Stomach (tissue), 8 donors: ENCODE measurements at regions not wholly inside any gene's neighbourhood (a gene's known extent, or its start where the extent isn't known, plus 50 kb on each side); places are given as distances from the start of the nearest gene placed in this dataset.
A peak's percentile ranks its signal among the peaks of the same experiment; 100 is the strongest.

Source experiments
- DNase-seq, 2 donors: peaks; one replicate each; pipeline versions ENCODE4 v3.0.0 to v3.0.0-alpha.2; 2013 to 2019
- H3K27ac ChIP-seq, 5 donors: fragments of 200-600 bp in 4 of 5; sonication (generic) in 4 of 5; one replicate each; pipeline ENCODE4 v1.5.1; 2013 to 2019; ENCODE audit warnings: mild to moderate bottlenecking in 1 of 5, moderate library complexity in 1 of 5
- H3K27me3 ChIP-seq, 3 donors: fragments of 200-600 bp; sonication (generic); one replicate each; pipeline ENCODE4 v1.5.1; 2017 to 2019; ENCODE audit warnings: mixed run types in 1 of 3
- H3K36me3 ChIP-seq, 4 donors: fragments of 200-600 bp; sonication (generic); 1 replicate in 3 of 4; 2 replicates in 1 of 4; pipeline ENCODE4 v1.5.1; 2016 to 2019
- H3K4me1 ChIP-seq, 4 donors: fragments of 200-600 bp; sonication (generic); one replicate each; pipeline ENCODE4 v1.5.1; 2016 to 2019
- H3K4me3 ChIP-seq, 4 donors: fragments of 200-600 bp; sonication (generic) in 3 of 4; one replicate each; pipeline ENCODE4 v1.5.1; 2016 to 2019; ENCODE audit warnings: mild to moderate bottlenecking in 1 of 4
- H3K9me3 ChIP-seq, 4 donors: fragments of 200-600 bp; sonication (generic); one replicate each; pipeline ENCODE4 v1.5.1; 2016 to 2019
- EP300 ChIP-seq: sonication (generic); formaldehyde crosslinking; IDR thresholded peaks from one replicate; pipeline ENCODE4 v1.6.1; 2017; ENCODE audit warnings: antibody characterized with exemption
- POLR2A ChIP-seq, 4 donors: fragments of 450-650 bp; IDR thresholded peaks; one replicate each; pipeline ENCODE4 v1.6.1; 2016; ENCODE audit warnings: antibody characterized with exemption in 4 of 4, control low read depth in 2 of 4, mild to moderate bottlenecking in 1 of 4, moderate library complexity in 1 of 4
- POLR2AphosphoS5 ChIP-seq, 3 donors: sonication (generic); formaldehyde crosslinking; IDR thresholded peaks; one replicate each; pipeline ENCODE4 v1.6.1; 2016; ENCODE audit warnings: antibody characterized with exemption in 3 of 3
- WGBS, 5 donors: extraction: QIAGEN DNeasy Blood & Tissue Kit in 3 of 5; methylation state at CpG; one replicate each; pipeline versions ENCODE4 v1.1.5 to v1.1.7; 2013 to 2018; 5-methylcytosine and 5-hydroxymethylcytosine counted together
- intact Hi-C: fragments of 100-400 bp; cut with DNase I; formaldehyde crosslinking; loops from one replicate; pipeline ENCODE4 v1.15.1; 2023; ENCODE audit warnings: low total_unique reads
- TF ChIP-seq, protein P1 (sequence below), 7 experiments: fragments of 450-650 bp in 4 of 7; fragments of 200-600 bp in 3 of 7; sonication (generic) in 3 of 7; IDR thresholded peaks; one replicate each; pipeline ENCODE4 v1.5.1; 2016 to 2019; ENCODE audit warnings: antibody characterized with exemption in 7 of 7, control low read depth in 2 of 7, mild to moderate bottlenecking in 1 of 7
- donor health status: healthy with polysubstance abuse.
- donor health status: Bipolar disorder and iron deficiency.
- donor health status: healthy.

- Histone ChIP-seq H3K9me3 (no peaks in the 10 kb centered on the region), H3K4me3 (no peak overlapping the region), H3K4me1 (no peaks in the 10 kb centered on the region), H3K27ac (no peak overlapping the region), H3K36me3 (no peaks in the 10 kb centered on the region), H3K27me3 (peaks cover 0 to 33% (median 8%) of the 10 kb centered on the region in 3 donors)
- no peak for TF ChIP-seq POLR2A (IDR thresholded peaks at IDR 0.05)
- TF ChIP-seq POLR2AphosphoS5 (IDR thresholded peaks at IDR 0.05), result no peak
- no peak for TF ChIP-seq EP300
- TF ChIP-seq, protein P1, sequence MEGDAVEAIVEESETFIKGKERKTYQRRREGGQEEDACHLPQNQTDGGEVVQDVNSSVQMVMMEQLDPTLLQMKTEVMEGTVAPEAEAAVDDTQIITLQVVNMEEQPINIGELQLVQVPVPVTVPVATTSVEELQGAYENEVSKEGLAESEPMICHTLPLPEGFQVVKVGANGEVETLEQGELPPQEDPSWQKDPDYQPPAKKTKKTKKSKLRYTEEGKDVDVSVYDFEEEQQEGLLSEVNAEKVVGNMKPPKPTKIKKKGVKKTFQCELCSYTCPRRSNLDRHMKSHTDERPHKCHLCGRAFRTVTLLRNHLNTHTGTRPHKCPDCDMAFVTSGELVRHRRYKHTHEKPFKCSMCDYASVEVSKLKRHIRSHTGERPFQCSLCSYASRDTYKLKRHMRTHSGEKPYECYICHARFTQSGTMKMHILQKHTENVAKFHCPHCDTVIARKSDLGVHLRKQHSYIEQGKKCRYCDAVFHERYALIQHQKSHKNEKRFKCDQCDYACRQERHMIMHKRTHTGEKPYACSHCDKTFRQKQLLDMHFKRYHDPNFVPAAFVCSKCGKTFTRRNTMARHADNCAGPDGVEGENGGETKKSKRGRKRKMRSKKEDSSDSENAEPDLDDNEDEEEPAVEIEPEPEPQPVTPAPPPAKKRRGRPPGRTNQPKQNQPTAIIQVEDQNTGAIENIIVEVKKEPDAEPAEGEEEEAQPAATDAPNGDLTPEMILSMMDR (IDR thresholded peaks at IDR 0.05), result no peak
- no peak for DNase-seq
- 60 to 82% (median 66%) methylated on average over 7 of the region's 7 CpGs for WGBS, 5 donors
- intact Hi-C loops, result no loop called here
Measured at GRCh38 chr6:44629636-44630035, 242.1 kb downstream of the CDC5L start.

GRCh38 chr6:44630125-44631028 lies 242.9 kb downstream of the CDC5L start:
- intact Hi-C loops, result no loop called here
- Histone ChIP-seq H3K27ac (no peak overlapping the region), H3K4me3 (no peak overlapping the region), H3K36me3 (no peaks in the 10 kb centered on the region), H3K9me3 (no peaks in the 10 kb centered on the region), H3K4me1 (no peaks in the 10 kb centered on the region), H3K27me3 (peaks cover 0 to 33% (median 8%) of the 10 kb centered on the region in 3 donors)
- TF ChIP-seq, protein P1 (IDR thresholded peaks at IDR 0.05), result peak in 2 of 7 experiments; percentile 15 to 18
- no peak for TF ChIP-seq POLR2A (IDR thresholded peaks at IDR 0.05)
- 19 to 28% (median 24%) methylated on average over 9 to 10 of the region's 10 CpGs for WGBS, 5 donors
- peak; percentile 28 to 68 for DNase-seq

DNA sequence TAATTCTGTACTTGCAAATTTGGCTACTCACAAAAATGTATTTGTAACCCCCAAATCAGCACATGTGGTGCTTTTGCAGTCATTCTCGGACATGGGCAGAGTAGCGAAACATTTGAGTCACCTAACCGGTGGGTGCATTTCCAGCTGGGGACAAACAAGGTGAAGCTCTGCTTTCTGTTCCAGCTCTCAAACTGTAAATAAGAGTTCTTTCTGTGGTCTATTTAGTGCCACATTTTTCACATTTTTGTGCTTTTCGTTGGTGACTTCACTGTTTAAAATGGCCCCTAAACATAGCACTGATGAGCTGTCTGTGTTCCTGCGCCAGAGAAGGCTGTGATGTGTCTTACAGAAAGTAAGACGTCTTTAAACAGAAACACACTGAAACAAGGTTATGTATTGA lies 244.5 kb downstream of the CDC5L start:
- intact Hi-C loops, result no loop called here

GRCh38 chr6:44634321-44634720 lies 246.8 kb downstream of the CDC5L start:
- Histone ChIP-seq H3K27me3 (peaks cover 0 to 27% (median 8%) of the 10 kb centered on the region in 3 donors), H3K9me3 (peaks cover 0 to 5% (median 0%) of the 10 kb centered on the region in 4 donors), H3K27ac (no peak overlapping the region), H3K4me3 (no peak overlapping the region), H3K36me3 (no peaks in the 10 kb centered on the region), H3K4me1 (no peaks in the 10 kb centered on the region)
- 84 to 91% (median 90%) methylated on average over 8 of the region's 8 CpGs for WGBS, 5 donors
- DNase-seq, result no peak
- intact Hi-C loops, result no loop called here
- TF ChIP-seq POLR2AphosphoS5 (IDR thresholded peaks at IDR 0.05), result no peak
- TF ChIP-seq, protein P1 (IDR thresholded peaks at IDR 0.05), result no peak
- no peak for TF ChIP-seq EP300
- TF ChIP-seq POLR2A (IDR thresholded peaks at IDR 0.05), result no peak

More for the DNA sequence above, 244.5 kb downstream of the CDC5L start:
- 70 to 78% (median 73%) methylated on average over 6 of the region's 6 CpGs for WGBS, 5 donors
- no peak for TF ChIP-seq POLR2A (IDR thresholded peaks at IDR 0.05)
- TF ChIP-seq, protein P1 (IDR thresholded peaks at IDR 0.05), result no peak
- no peak overlapping the region for H3K4me3 ChIP-seq
- H3K27me3 ChIP-seq, result peaks cover 0 to 33% (median 8%) of the 10 kb centered on the region in 3 donors
- H3K9me3 ChIP-seq, result no peaks in the 10 kb centered on the region
- H3K36me3 ChIP-seq, result no peaks in the 10 kb centered on the region
- H3K27ac ChIP-seq, result no peak overlapping the region
- no peaks in the 10 kb centered on the region for H3K4me1 ChIP-seq
- no peak for DNase-seq
